Activated CD4-positive, alpha-beta T cell treated with anti-CD3 and anti-CD28 coated beads, Interleukin-10, Interleukin-2, amounts not matched to agents 100 ng/mL and 50 ng/mL, durations not matched to agents 16 hours and 8 hours (primary cell): ENCODE measurements at regions not wholly inside any gene's neighbourhood (a gene's known extent, or its start where the extent isn't known, plus 50 kb on each side); places are given as distances from the start of the nearest gene placed in this dataset.
A peak's percentile ranks its signal among the peaks of the same experiment; 100 is the strongest.
"Not testable (repeated sequence)": the region's sequence is repeated elsewhere in the genome, so short reads cannot be mapped to it uniquely, and the experiment has no call there.

Source experiments
- DNase-seq: peaks from one replicate; pipeline ENCODE4 v3.0.0-alpha.2; 2020

- DNase-seq, result no peak
Measured at GRCh38 chr1:119254067-119254720, 113.7 kb upstream of the WARS2 start.

- DNase-seq, result not testable (repeated sequence)
Measured at GRCh38 chr1:119256089-119256488, 112.5 kb upstream of the HAO2 start.

- no peak for DNase-seq
Measured at GRCh38 chr1:119260506-119260905, 108.1 kb upstream of the HAO2 start.

GRCh38 chr1:119266386-119266785 is 102.2 kb upstream of the HAO2 start:
- no peak for DNase-seq

GRCh38 chr1:119266858-119267257 is 101.7 kb upstream of the HAO2 start:
- DNase-seq, result no peak

- DNase-seq, result not testable (repeated sequence)
Measured at GRCh38 chr1:119267288-119267687, 101.3 kb upstream of the HAO2 start.

- no peak for DNase-seq
Measured at GRCh38 chr1:119268879-119269278, 99.7 kb upstream of the HAO2 start.

- peak; percentile 63 for DNase-seq
Measured at GRCh38 chr1:119275145-119276134, 93.1 kb upstream of the HAO2 start.

- DNase-seq, result peak; percentile 1
Measured at GRCh38 chr1:119276558-119276957, 92.0 kb upstream of the HAO2 start.

- no peak for DNase-seq
Measured at GRCh38 chr1:119279456-119280381, 88.9 kb upstream of the HAO2 start.

- DNase-seq, result no peak
Measured at GRCh38 chr1:119285482-119285881, 83.1 kb upstream of the HAO2 start.

GRCh38 chr1:119286587-119287181 is 81.9 kb upstream of the HAO2 start:
- peak; percentile 54 for DNase-seq

GRCh38 chr1:119288751-119289150 is 79.8 kb upstream of the HAO2 start:
- DNase-seq, result no peak

GRCh38 chr1:119290297-119290696 is 78.3 kb upstream of the HAO2 start:
- DNase-seq, result no peak

- no peak for DNase-seq
Measured at GRCh38 chr1:119291611-119292206, 76.9 kb upstream of the HAO2 start.

- DNase-seq, result no peak
Measured at GRCh38 chr1:119293797-119294196, 74.8 kb upstream of the HAO2 start.

GRCh38 chr1:119294199-119294598 is 74.4 kb upstream of the HAO2 start:
- DNase-seq, result no peak

GRCh38 chr1:119294722-119295121 is 73.9 kb upstream of the HAO2 start:
- peak; percentile 2 for DNase-seq

- DNase-seq, result no peak
Measured at GRCh38 chr1:119298687-119299303, 69.8 kb upstream of the HAO2 start.

GRCh38 chr1:119302011-119302410 is 66.6 kb upstream of the HAO2 start:
- DNase-seq, result no peak

- no peak for DNase-seq
Measured at GRCh38 chr1:119308130-119308700, 60.4 kb upstream of the HAO2 start.
